ENCODE measurements at regions not wholly inside any gene's neighbourhood (a gene's known extent, or its start where the extent isn't known, plus 50 kb on each side); places are given as distances from the start of the nearest gene placed in this dataset.
"Not testable (repeated sequence)": the region's sequence is repeated elsewhere in the genome, so short reads cannot be mapped to it uniquely, and the experiment has no call there.

DNA sequence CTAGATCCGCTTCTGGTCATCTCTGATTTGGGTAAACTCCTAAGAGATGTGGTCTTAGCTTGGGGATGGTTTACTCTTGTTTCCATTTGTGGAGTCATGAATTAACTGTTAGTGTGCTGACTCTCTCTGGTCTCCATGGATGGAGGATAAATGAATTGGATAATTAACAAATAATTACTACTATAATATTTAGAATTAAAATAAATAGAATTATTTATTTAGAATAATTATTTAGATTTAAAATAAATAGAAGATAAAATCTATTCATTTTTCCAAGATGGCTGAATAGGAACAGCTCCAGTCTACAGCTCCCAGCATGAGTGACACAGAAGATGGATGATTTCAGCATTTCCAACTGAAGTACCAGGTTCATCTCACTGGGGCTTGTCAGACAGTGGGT lies 1587.4 kb upstream of the AGA start:
- DNase-seq (ENCODE audit: low read depth in 4 of 4, low spot score in 2 of 4): no peak

DNA sequence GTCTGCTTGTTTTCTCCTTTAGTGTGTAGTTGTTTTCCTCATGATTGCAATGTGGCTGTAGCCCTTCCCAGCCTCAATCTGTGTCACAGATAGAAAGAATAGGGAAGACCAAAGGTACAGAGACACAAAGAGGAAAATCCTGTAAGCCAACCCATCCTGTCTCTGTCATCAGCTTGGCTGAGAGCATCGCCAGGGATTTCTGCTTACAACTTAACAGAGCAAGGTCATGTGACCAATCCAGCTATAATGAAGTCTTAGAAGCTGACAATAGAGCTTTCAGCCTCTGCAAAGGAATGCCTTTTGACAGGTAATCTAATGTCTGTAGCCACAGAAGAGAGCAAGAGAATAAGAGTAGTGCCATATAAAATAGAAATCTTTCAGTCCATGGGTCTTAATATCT lies 1598.0 kb upstream of the AGA start:
- no peak for DNase-seq (ENCODE audit: low read depth in 4 of 4, low spot score in 2 of 4)

DNA sequence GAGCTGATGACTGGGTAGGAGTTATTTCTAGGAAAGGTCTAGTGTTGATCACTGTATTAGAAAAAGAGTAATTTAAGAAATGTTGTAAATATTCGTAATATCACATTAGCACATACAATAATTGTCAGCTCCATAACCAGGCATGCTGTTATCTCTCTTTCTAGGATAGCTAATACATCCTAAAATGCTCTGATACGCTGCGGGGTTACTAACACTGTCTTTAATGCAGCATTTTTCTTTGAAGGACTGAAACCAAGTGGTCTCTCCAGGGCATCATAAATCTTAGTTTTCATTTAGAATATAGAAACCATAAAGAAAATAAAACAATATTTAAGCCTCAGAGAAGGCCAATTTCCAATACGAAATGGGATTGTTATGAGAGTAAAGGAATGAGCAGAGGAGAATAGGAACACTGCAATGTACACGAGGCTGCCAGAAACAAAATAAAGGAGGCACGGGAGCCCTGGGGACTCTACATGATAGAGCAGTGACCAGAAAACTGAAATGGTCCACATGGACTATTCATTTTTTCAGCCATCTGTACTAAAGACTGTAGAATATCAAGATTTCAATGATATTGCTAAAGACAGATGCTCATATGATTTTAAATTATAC lies 1606.7 kb upstream of the AGA start:
- no peak for DNase-seq (ENCODE audit: low read depth in 4 of 4, low spot score in 2 of 4)

DNA sequence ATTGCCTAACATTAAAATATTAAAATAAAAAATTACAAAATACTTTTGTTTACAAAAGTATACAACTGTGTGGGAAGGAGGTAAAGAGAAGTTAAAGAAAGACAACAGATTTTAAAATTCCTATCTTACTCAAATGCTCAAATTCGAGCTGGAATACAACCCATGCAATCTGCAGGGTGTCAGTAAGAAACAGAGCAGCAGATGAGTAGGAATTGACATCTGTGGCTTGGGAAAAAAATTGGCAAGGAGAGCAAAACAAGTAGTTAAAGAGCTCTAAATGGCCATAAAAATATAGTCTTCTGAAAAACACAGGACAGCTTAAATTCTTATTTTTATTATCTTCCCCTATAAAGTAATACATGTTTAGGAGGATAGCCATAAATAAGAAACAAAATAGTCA lies 1609.0 kb upstream of the AGA start:
- DNase-seq (ENCODE audit: low read depth in 4 of 4, low spot score in 2 of 4): no peak

DNA sequence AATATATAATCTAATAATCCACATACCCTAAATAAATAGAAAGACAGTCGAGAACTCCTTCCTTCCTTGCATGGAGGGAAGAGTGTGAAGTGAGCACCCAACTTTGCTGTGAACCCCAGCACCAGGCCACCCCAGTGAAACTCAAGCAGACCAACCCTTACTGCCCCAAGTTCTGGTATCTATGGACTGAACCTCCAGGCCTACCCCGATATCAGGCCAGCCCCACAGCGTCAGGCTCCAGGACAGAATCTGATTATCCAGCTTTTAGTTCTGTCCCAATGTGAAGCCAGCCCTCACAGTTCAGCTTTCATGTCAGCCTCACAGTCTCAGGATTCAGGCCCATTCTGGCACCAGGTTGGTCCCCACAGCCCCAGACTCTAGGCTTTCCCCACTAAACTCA lies 1617.2 kb upstream of the AGA start:
- DNase-seq (ENCODE audit: low read depth in 4 of 4, low spot score in 2 of 4): no peak

DNA sequence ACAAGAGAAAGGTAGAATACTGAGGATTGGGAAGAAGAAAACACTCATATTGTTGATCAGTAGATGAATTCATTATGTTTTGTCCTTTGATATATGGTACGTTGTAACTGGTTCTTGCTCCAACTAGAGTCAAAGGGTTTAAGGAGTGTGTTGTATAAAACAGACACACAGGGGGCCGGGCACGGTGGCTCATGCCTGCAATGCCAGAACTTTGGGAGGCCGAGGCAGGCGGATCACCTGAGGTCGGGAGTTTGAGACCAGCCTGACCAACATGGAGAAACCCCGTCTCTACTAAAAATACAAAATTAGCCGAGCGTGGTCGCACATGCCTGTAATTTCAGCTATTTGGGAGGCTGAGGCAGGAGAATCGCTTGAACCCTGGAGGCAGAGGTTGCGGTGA lies 1624.0 kb upstream of the AGA start:
- not testable (repeated sequence) for DNase-seq (ENCODE audit: low read depth in 4 of 4, low spot score in 2 of 4)

DNA sequence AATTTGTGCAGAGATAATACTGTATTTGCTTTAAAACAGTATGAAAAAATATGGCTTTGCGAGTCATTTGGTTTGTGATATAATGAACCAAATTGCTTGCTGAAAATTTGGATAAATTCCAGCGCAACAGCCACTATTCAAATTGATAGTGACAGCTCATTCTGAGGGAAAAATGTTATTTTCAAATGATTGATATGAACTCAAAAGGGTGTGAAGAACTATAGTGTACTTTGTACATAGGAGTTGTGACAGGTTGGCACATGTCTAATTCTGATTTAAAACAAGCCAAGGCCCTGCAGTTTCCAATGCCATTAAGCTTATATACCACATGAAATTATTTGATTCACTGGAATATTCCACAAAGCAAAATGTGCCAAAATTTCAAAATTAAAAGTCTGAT lies 1628.9 kb upstream of the AGA start:
- DNase-seq (ENCODE audit: low read depth in 4 of 4, low spot score in 2 of 4): no peak

DNA sequence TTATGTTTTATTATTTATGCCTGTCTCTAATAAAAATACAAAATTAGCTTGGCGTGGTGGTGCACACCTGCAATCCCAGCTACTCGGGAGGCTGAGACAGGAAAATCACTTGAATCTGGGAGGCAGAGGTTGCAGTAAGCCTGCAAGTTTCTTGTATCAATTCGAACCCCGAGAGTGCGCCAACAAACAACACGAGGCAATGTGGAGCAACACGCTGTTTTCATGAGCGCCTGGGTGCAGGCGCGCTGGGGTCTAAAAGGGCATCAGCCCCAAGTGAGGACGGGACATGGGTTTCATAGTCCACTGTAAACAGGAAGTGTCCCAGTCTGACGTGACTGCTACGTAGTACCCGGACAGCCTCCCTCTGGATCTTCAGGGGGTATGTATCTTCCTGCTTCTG lies 1634.6 kb upstream of the AGA start:
- no peak for DNase-seq (ENCODE audit: low read depth in 4 of 4, low spot score in 2 of 4)

DNA sequence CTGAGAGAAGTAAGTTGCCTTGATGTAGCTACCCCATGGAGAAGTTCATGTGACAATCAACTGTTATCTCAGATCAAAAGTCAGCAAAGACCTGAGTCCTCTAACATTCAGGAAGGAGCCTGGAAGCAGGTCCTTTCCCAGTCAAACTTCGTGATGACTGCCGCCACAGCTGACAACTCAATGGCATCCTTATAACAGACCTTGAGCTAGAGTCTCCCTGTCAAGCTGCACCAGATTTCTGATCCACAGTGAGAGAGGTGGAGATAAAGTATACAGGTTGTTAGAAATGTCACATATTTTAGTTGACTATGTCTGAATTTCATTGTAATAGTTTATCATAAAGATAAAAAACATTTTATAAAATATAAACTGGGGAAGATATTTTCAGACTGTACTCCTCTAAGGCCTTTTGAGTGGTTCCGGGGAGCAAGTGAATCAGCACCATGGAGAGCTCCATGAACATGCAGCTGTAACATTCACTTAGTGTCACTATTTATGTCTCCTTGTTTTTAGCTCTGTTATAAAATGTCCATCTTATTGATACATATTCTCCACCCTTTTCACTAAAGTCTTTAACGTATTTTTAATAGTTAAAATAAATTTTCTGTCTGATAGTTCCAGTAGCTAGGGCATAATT lies 1653.5 kb upstream of the AGA start:
- peak; percentile 31 to 54 (median 37) for DNase-seq (ENCODE audit: low read depth in 4 of 4, low spot score in 2 of 4)

DNA sequence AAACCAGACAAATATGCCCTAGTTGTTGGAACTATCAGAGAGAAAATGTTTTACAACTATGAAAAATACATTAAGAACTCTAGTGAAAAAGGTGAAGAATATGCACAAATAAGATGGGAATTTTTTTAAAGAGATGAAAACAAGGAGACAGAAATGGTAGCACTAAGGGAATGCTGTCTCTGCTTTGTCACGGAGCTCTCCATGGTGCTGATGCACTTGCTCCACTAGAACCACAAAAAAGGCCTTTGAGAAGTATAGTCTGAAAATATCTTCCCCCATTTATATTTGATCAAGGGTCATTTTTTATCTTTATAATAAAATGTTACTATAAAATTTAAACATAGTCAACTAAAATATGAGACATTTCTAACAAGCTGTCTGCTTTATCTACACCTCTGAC lies 1655.5 kb upstream of the AGA start:
- DNase-seq (ENCODE audit: low read depth in 4 of 4, low spot score in 2 of 4): peak; percentile 4 to 48 (median 19)

DNA sequence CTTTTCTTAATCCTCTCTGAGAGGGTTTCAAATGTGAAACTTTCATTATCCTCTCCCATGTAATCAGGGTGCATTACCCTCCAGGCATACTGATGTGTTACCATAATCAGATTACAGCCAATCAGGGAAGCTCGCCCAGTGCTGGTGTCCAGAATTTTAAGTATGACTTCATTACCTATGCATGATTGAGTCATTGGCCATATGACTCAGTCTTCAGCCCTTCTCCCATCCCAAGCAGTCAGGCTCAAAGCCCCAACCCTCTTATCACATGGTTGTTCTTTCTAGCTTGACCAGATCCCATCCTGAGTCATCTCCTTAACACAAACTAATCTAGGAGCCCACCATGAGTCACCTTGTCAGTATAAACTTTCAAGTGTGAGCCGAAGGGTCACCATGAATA lies 1668.1 kb upstream of the AGA start:
- DNase-seq (ENCODE audit: low read depth in 4 of 4, low spot score in 2 of 4): no peak

DNA sequence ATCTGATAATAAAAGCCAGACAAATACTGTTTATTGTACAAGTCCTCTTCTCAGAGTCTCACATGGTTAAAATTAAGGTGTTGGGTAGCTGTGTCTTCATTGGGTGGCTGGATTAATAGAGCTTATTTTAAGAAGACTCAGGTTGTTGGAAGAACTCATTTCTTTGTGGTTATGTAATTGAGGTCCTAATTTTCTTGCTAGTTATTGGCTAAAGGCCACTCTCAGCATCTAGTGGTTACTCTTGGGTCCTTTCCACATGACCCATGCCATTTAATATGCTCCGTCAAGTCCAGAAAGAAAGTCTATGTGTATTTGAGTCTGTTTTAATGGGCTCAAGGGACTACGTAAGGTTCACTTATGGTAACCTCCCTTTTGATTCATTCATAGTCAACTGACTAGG lies 1668.6 kb upstream of the AGA start:
- no peak for DNase-seq (ENCODE audit: low read depth in 4 of 4, low spot score in 2 of 4)

DNA sequence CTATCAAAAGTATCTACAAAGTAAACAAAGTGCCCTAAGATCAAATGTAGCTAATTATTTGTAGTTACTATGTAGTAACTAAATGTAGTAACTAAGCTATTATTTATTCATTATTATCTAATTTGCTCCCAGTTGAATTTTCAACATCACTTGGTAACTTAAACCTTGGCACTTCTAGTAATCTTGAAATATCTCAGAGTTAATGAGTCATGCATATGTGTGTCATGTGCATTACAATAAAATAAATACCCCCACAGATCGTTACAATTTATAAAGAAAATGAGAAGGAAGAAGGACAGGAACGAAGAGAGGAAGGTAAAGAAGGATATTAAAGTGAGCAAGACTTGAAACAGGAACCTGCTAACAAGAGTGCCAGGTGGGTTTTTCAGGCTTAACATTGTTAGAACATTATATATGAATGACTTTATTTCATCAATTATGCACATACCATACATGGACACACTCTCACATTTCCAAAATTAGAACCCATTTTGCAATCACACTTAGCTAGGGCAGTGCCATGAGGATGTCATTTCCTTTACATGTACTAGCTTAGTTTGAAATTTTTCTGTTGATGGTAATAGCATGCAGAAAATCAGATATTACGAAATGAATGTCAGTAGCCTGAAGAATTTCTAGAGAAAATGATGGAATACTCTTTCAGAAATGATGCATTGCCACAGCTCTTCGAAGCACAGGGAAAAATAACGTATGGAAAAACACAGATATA lies 1670.4 kb upstream of the AGA start:
- DNase-seq (ENCODE audit: low read depth in 4 of 4, low spot score in 2 of 4): no peak

DNA sequence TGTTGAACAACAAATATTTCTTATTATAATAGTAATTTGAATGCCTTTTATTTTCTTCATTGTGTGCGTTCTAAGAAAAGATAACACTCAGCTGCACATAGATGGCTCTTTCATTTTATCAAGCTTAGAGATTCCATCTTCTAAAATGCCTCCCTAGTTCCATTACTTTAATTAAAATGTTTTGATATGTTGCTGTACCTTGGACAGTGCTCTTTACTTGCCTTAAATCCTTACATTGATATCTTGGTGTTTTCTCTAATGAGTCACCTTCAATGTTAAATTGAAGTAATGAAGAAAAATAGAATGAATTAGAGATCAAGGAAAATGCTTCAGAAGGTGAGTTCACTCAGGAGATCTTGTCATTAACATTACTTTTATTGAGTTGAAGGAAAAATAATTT lies 1672.4 kb upstream of the AGA start:
- DNase-seq (ENCODE audit: low read depth in 4 of 4, low spot score in 2 of 4): no peak

DNA sequence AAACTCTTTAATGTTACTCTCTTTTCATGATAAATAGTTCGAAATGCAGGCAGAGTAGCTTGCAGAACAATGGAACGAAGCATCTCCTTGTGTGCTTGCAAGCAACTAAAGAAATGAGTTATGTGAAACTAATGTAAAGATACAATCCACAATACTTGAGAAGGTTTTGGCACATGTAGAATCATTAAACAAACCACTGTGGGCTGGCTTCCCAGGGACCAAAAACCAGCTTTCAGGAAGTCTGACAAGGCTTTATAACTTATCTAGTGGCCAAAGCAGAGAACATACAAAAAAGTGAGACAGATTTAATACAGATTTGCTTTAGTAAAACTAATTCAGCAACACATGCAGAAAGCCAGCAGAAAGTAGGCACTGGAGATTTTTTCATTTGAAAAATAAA lies 1673.8 kb upstream of the AGA start:
- DNase-seq (ENCODE audit: low read depth in 4 of 4, low spot score in 2 of 4): no peak

DNA sequence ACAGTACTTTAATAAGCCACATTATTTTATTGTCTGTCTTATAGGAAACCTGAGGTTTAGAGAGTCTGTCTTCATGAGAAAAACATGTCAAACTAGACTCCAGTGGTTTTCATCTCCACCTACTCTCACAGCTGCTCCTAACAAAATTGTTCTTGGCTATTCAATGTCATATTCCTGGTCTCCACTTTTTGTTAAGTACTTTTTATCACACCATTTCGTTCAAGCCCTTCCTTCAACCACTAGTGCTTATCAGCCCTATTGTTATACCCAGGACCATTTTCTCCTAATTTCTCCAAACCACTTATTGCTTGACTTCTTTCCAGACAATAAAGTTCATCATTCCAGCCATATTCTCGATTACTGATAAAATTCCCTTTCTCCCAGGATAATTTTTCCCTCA lies 1674.3 kb upstream of the AGA start:
- DNase-seq (ENCODE audit: low read depth in 4 of 4, low spot score in 2 of 4): no peak

DNA sequence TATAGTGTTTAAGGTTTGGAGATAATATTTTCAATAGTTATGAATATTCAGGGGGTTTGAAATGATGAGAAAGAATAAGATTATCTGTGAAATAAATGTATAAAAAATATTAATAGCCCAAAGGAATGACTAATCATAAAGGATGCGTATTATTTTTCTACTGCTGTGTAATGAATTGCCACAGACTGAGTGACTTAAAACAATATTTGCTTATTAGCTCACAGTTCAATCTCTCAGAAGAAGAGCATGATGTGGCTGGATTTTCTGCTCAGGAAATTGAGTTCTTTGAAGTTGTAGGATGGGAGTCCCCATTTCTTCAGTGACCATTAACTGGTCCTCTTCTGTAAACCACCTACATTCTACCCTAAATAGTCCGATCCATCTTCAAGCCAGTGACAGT lies 1680.8 kb upstream of the AGA start:
- DNase-seq (ENCODE audit: low read depth in 4 of 4, low spot score in 2 of 4): no peak

DNA sequence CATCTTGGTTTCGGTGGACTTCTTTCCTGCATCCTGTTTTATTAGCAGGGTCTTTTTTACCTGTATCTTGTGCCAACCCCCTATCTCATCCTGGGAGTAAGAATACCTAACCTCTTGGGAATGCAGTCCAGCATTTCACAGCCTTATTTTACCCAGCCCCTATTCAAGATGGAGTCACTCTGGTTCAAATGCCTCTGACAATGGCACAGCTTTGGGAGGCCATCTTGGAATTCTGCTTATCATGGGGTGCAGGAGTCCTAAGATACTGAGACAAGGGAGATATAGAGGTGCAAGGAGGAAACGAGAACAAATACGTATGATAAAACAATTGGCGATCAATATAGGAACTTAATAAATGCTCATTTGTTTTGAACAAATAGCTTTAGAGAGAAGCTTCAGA lies 1682.2 kb upstream of the AGA start:
- no peak for DNase-seq (ENCODE audit: low read depth in 4 of 4, low spot score in 2 of 4)

DNA sequence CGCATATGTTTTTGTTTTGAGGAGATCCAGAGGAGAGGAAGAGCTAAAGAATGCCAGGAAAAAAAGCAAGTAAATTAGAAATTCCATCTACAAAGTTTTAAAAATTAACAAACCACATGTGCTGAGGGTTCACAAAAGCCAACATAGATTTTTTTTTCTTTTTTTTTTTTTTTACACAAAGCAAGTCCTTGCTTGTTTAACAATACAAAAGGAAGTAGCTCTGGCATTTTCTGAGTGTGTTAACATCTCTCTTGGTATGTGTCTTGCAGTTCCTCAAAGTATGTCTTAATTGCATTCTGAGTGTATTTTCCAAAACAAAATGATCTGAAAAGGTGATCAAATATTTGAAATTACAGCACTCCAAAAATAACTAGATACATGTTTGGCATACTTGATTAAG lies 1682.7 kb upstream of the AGA start:
- DNase-seq (ENCODE audit: low read depth in 4 of 4, low spot score in 2 of 4): no peak

DNA sequence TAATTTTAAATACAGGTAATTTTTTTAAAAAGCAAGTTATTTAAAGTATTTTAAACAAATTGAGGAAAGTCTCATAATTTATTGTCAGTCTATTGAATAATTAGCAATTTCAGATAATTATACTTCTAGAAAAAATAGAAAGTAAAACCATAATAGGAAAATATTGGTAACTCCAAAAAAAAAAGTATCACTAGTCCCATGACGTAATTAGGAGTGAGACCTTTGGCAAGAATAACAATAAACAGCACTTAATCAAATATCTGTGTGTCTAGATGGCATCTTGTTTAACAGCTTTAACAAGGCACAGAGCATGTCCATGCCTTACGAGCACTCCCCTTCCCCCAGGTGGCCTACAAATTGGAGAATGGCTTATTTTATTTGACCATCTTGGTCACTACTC lies 1683.6 kb upstream of the AGA start:
- DNase-seq (ENCODE audit: low read depth in 4 of 4, low spot score in 2 of 4): no peak

DNA sequence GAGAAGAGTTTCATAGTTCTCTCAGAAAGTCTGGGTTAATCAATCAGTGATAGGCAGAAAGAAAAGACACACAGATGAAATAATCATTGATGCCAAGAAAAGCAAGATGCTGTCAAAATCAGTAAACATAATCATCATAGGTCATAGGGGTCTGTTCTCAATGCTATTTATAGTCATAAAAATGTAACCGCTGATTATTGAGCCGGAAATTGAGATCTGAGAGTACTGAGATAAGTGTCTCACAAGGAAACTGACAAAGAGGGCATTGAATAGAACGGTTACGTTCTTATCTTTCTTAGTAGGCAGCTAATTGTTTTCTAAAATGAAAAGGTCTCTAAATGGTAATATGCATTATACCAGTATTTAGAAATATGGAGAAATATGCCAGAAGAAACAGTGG lies 1686.1 kb upstream of the AGA start:
- DNase-seq (ENCODE audit: low read depth in 4 of 4, low spot score in 2 of 4): no peak

DNA sequence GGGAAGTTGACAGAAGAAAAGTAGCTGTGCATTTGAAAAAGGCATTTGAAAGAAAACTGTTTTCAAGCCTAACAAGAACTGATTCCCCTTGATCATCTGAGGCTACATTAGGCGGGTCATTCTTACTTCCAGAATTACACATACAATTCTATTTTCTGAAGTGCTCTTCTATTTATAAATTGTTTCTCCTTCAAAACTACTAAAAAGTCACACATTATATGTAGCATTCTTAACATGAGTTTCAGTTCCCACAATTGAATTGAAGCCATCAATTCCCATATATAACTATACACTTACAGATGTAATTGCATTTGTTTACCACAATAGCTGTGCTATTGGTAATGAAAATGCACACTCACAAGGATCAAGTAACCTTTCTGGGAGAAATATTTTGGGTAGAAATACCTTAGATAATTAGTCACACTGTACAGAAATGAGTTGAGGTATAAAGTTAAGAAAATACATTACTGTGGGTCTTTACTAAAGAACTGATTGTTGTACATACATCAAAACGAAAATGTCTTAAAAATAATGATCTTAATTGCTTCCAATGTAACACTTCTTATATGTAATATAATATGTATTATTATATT lies 1688.0 kb upstream of the AGA start:
- no peak for DNase-seq (ENCODE audit: low read depth in 4 of 4, low spot score in 2 of 4)
